Smooth muscle cell (in vitro differentiated cells): ENCODE measurements at regions not wholly inside any gene's neighbourhood (a gene's known extent, or its start where the extent isn't known, plus 50 kb on each side); places are given as distances from the start of the nearest gene placed in this dataset.
A peak's percentile ranks its signal among the peaks of the same experiment; 100 is the strongest.
"Not testable (repeated sequence)": the region's sequence is repeated elsewhere in the genome, so short reads cannot be mapped to it uniquely, and the experiment has no call there.

ENCODE experiments used
- DNase-seq: peaks from one replicate; lab custom pipeline; 2025; ENCODE audit not compliant: unreplicated experiment; lab: John Stamatoyannopoulos, UW
- H2AFZ ChIP-seq: fragments of 200-600 bp; sonication (generic); 2 replicates; pipeline ENCODE4 v1.6.0; 2016; ENCODE audit warnings: antibody characterized with exemption, low read depth, mild to moderate bottlenecking
- H3F3A ChIP-seq: fragments of 200-600 bp; sonication (generic); 2 replicates; pipeline ENCODE4 v1.6.0; 2017; ENCODE audit warnings: antibody characterized with exemption, low read depth
- H3K27ac ChIP-seq: fragments of 200-600 bp; sonication (generic); 2 replicates; pipeline ENCODE4 v1.5.1; 2016; ENCODE audit warnings: low read depth, mild to moderate bottlenecking
- H3K27me3 ChIP-seq: fragments of 200-600 bp; sonication (generic); 2 replicates; pipeline ENCODE4 v1.6.1; 2016; ENCODE audit warnings: low read depth, mild to moderate bottlenecking
- H3K36me3 ChIP-seq: fragments of 200-600 bp; sonication (generic); 2 replicates; pipeline ENCODE4 v1.5.1; 2016; ENCODE audit warnings: low read depth
- H3K4me1 ChIP-seq: fragments of 200-600 bp; sonication (generic); 2 replicates; pipeline ENCODE4 v1.5.1; 2016; ENCODE audit warnings: low read depth
- H3K4me2 ChIP-seq: fragments of 200-600 bp; sonication (generic); 2 replicates; pipeline ENCODE4 v1.6.0; 2016; ENCODE audit warnings: mild to moderate bottlenecking
- H3K4me3 ChIP-seq: fragments of 200-600 bp; sonication (generic); 2 replicates; pipeline ENCODE4 v1.5.1; 2016; ENCODE audit warnings: mild to moderate bottlenecking
- H3K79me2 ChIP-seq: fragments of 200-600 bp; sonication (generic); 2 replicates; pipeline ENCODE4 v1.6.0; 2016; ENCODE audit warnings: low read depth, mild to moderate bottlenecking
- H3K9ac ChIP-seq: fragments of 200-600 bp; sonication (generic); 2 replicates; pipeline ENCODE4 v1.6.0; 2016; ENCODE audit warnings: low read depth
- H3K9me3 ChIP-seq: fragments of 200-600 bp; sonication (generic); replicated peaks from 2 replicates; pipeline ENCODE4 v1.5.1; 2016; ENCODE audit warnings: low read depth
- H4K20me1 ChIP-seq: fragments of 200-600 bp; sonication (generic); 2 replicates; pipeline ENCODE4 v1.6.0; 2016; ENCODE audit warnings: low read depth
- CTCF ChIP-seq: fragments of 200-600 bp; sonication (generic); IDR thresholded peaks from 2 replicates; pipeline ENCODE4 v1.5.1; 2017; ENCODE audit warnings: borderline replicate concordance, mild to moderate bottlenecking, antibody characterized with exemption; ENCODE audit not compliant: insufficient read depth, poor library complexity, severe bottlenecking
- WGBS: methylation state at CpG from one replicate; pipeline ENCODE4 v1.1.7; 2016; ENCODE audit warnings: low lambda C conversion rate; 5-methylcytosine and 5-hydroxymethylcytosine counted together

- no peak for DNase-seq
- Histone ChIP-seq H3K4me3 (no peak overlapping the region), H3K79me2 (no peaks in the 10 kb centered on the region), H3K4me2 (peak overlapping the region; percentile 67), H4K20me1 (no peaks in the 10 kb centered on the region), H3K27me3 (no peaks in the 10 kb centered on the region), H2AFZ (no peak overlapping the region), H3K9me3 (no peaks in the 10 kb centered on the region), H3K9ac (no peak overlapping the region), H3K4me1 (peaks cover 19% of the 10 kb centered on the region), H3K36me3 (no peaks in the 10 kb centered on the region), H3K27ac (peak overlapping the region; percentile 91), H3F3A (peaks cover 26% of the 10 kb centered on the region)
- TF ChIP-seq CTCF = no peak
- WGBS = 89% methylated on average over 2 of the region's 2 CpGs
Observed at GRCh38 chr3:193964517-193964880, 171.4 kb upstream of the HES1 start.

GRCh38 chr3:193968380-193968974, 167.5 kb upstream of the HES1 start:
- Histone ChIP-seq H4K20me1 (no peaks in the 10 kb centered on the region), H3F3A (peaks cover 34% of the 10 kb centered on the region), H2AFZ (no peak overlapping the region), H3K4me2 (no peak overlapping the region), H3K36me3 (no peaks in the 10 kb centered on the region), H3K27ac (no peak overlapping the region), H3K27me3 (no peaks in the 10 kb centered on the region), H3K9ac (no peak overlapping the region), H3K9me3 (no peaks in the 10 kb centered on the region), H3K4me1 (peaks cover 41% of the 10 kb centered on the region), H3K79me2 (no peaks in the 10 kb centered on the region), H3K4me3 (no peak overlapping the region)
- 91% methylated on average over 5 of the region's 5 CpGs for WGBS
- no peak for TF ChIP-seq CTCF
- DNase-seq = no peak

- peak overlapping the region; percentile 79 for H3K4me2 ChIP-seq
- peaks cover 54% of the 10 kb centered on the region for H3K4me1 ChIP-seq
- H3K27me3 ChIP-seq, H4K20me1 ChIP-seq, H3K4me3 ChIP-seq, H3K79me2 ChIP-seq, H3K36me3 ChIP-seq, H3K9me3 ChIP-seq, H3K9ac ChIP-seq, DNase-seq: not testable (repeated sequence)
- WGBS = 29% methylated on average over 7 of the region's 7 CpGs
- H3F3A ChIP-seq = peaks cover 36% of the 10 kb centered on the region
- H3K27ac ChIP-seq = peak overlapping the region; percentile 95
- H2AFZ ChIP-seq = peak overlapping the region; percentile 10
- TF ChIP-seq CTCF = peak; percentile 36
Observed at GRCh38 chr3:193970131-193970772, 165.7 kb upstream of the HES1 start.

GRCh38 chr3:193970773-193971206, 165.2 kb upstream of the HES1 start:
- Histone ChIP-seq H3K27me3 (no peaks in the 10 kb centered on the region), H4K20me1 (no peaks in the 10 kb centered on the region), H2AFZ (no peak overlapping the region), H3K4me3 (no peak overlapping the region), H3K4me2 (peak overlapping the region; percentile 79), H3K79me2 (no peaks in the 10 kb centered on the region), H3K9me3 (no peaks in the 10 kb centered on the region), H3K27ac (peak overlapping the region; percentile 95), H3K4me1 (peaks cover 59% of the 10 kb centered on the region), H3K36me3 (no peaks in the 10 kb centered on the region), H3F3A (peaks cover 36% of the 10 kb centered on the region), H3K9ac (peak overlapping the region; percentile 13)
- 40% methylated on average over 3 of the region's 3 CpGs for WGBS
- DNase-seq = no peak
- no peak for TF ChIP-seq CTCF
